Activated gamma-delta T cell (primary cell): ENCODE measurements at regions not wholly inside any gene's neighbourhood (a gene's known extent, or its start where the extent isn't known, plus 50 kb on each side); places are given as distances from the start of the nearest gene placed in this dataset.

Experiments
- DNase-seq: peaks from one replicate; lab custom pipeline; 2025; lab: John Stamatoyannopoulos, UW

GRCh38 chr14:71672596-71672995 lies 259.6 kb upstream of the RGS6 start:
- no peak for DNase-seq

- DNase-seq: no peak
Observed at GRCh38 chr14:71675126-71675899, 256.9 kb upstream of the RGS6 start.

- no peak for DNase-seq
Observed at GRCh38 chr14:71675900-71676287, 256.3 kb upstream of the RGS6 start.

GRCh38 chr14:71680736-71681387 lies 251.4 kb upstream of the RGS6 start:
- DNase-seq: no peak

GRCh38 chr14:71682337-71682736 lies 249.9 kb upstream of the RGS6 start:
- no peak for DNase-seq

- no peak for DNase-seq
Observed at GRCh38 chr14:71684323-71684722, 247.9 kb upstream of the RGS6 start.

GRCh38 chr14:71686677-71687076 lies 245.6 kb upstream of the RGS6 start:
- DNase-seq: no peak

GRCh38 chr14:71687166-71687831 lies 244.9 kb upstream of the RGS6 start:
- DNase-seq: no peak

GRCh38 chr14:71688576-71688975 lies 243.7 kb upstream of the RGS6 start:
- no peak for DNase-seq

- no peak for DNase-seq
Observed at GRCh38 chr14:71690478-71690877, 241.8 kb upstream of the RGS6 start.

GRCh38 chr14:71692496-71692895 lies 239.7 kb upstream of the RGS6 start:
- no peak for DNase-seq

- DNase-seq: no peak
Observed at GRCh38 chr14:71693381-71693780, 238.8 kb upstream of the RGS6 start.

GRCh38 chr14:71694591-71695530 lies 237.4 kb upstream of the RGS6 start:
- DNase-seq: no peak

- DNase-seq: no peak
Observed at GRCh38 chr14:71695611-71696350, 236.4 kb upstream of the RGS6 start.

GRCh38 chr14:71698027-71698426 lies 234.2 kb upstream of the RGS6 start:
- no peak for DNase-seq

GRCh38 chr14:71698673-71699072 lies 233.6 kb upstream of the RGS6 start:
- no peak for DNase-seq

- DNase-seq: no peak
Observed at GRCh38 chr14:71701990-71702389, 230.2 kb upstream of the RGS6 start.

GRCh38 chr14:71702786-71703185 lies 229.4 kb upstream of the RGS6 start:
- no peak for DNase-seq

GRCh38 chr14:71703477-71703876 lies 228.8 kb upstream of the RGS6 start:
- DNase-seq: no peak

- no peak for DNase-seq
Observed at GRCh38 chr14:71704210-71704609, 228.0 kb upstream of the RGS6 start.

- DNase-seq: no peak
Observed at GRCh38 chr14:71705460-71705859, 226.8 kb upstream of the RGS6 start.
